ENCODE measurements at regions not wholly inside any gene's neighbourhood (a gene's known extent, or its start where the extent isn't known, plus 50 kb on each side); places are given as distances from the start of the nearest gene placed in this dataset.

DNA sequence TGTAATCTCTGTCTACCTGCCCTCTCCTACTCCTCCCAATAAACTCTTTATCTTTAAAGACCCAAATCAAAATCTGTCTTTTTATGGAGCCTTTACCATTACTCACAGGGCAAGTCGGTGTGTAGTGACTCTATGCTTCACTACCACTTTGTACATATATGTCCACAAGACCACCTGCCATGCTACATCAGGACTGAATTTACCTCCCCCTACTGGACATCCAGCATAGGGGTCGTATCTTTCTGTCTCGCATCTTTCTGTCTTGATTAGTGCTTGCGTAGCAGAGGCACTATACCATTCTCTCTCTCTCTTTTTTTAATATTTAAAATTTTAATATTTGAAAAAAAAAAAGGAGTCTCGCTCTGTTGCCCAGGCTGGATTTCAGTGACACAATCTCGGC, 587.5 kb downstream of the SOX5 start:
- no peak for TF ChIP-seq EZH2 (IDR thresholded peaks at IDR 0.05; ENCODE audit: low read length)
- TF ChIP-seq, protein P1, sequence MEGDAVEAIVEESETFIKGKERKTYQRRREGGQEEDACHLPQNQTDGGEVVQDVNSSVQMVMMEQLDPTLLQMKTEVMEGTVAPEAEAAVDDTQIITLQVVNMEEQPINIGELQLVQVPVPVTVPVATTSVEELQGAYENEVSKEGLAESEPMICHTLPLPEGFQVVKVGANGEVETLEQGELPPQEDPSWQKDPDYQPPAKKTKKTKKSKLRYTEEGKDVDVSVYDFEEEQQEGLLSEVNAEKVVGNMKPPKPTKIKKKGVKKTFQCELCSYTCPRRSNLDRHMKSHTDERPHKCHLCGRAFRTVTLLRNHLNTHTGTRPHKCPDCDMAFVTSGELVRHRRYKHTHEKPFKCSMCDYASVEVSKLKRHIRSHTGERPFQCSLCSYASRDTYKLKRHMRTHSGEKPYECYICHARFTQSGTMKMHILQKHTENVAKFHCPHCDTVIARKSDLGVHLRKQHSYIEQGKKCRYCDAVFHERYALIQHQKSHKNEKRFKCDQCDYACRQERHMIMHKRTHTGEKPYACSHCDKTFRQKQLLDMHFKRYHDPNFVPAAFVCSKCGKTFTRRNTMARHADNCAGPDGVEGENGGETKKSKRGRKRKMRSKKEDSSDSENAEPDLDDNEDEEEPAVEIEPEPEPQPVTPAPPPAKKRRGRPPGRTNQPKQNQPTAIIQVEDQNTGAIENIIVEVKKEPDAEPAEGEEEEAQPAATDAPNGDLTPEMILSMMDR (optimal IDR thresholded peaks at IDR 0.05 in 1 of 3, IDR thresholded peaks at IDR 0.05 in 1 of 3, conservative IDR thresholded peaks at IDR 0.05 in 1 of 3; ENCODE audit: extremely low read depth in 1 of 3, insufficient read depth in 2 of 3, low read length in 3 of 3): no peak

Measured in keratinocyte (primary cell).